Esophagus muscularis mucosa (tissue), 3 donors: ENCODE measurements at regions not wholly inside any gene's neighbourhood (a gene's known extent, or its start where the extent isn't known, plus 50 kb on each side); places are given as distances from the start of the nearest gene placed in this dataset.

ENCODE experiments used
- POLR2A ChIP-seq: fragments of 450-650 bp; IDR thresholded peaks from one replicate; pipeline ENCODE4 v1.6.1; 2017; ENCODE audit warnings: antibody characterized with exemption, moderate library complexity, mild to moderate bottlenecking, low read depth
- TF ChIP-seq, protein P1 (sequence below), 3 experiments: fragments of 200-600 bp in 2 of 3; fragments of 450-650 bp in 1 of 3; sonication (generic) in 2 of 3; IDR thresholded peaks; one replicate each; pipeline ENCODE4 v1.5.1; 2017 to 2019; ENCODE audit warnings: antibody characterized with exemption in 3 of 3, mild to moderate bottlenecking in 2 of 3, moderate library complexity in 1 of 3

DNA sequence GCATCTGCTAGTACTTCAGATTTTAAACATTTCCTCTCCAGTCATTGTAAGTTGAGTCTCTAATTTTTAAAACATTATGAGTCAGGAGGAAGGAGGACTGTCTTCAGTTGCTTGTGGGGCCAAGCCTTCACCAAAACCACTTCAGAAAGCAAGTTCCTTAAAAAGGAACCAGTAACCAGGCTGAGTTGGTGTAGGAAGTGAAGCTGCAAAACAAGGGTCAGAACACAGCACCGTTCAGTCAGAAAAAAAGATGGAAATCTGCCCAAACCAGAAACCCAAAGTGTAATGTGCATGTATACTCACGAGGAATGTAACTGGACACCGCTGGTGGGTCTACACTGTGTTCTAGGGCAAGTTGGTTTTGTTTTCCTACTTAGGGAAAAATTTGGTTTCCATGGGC, 402.1 kb downstream of the SETD4 start:
- TF ChIP-seq, protein P1, sequence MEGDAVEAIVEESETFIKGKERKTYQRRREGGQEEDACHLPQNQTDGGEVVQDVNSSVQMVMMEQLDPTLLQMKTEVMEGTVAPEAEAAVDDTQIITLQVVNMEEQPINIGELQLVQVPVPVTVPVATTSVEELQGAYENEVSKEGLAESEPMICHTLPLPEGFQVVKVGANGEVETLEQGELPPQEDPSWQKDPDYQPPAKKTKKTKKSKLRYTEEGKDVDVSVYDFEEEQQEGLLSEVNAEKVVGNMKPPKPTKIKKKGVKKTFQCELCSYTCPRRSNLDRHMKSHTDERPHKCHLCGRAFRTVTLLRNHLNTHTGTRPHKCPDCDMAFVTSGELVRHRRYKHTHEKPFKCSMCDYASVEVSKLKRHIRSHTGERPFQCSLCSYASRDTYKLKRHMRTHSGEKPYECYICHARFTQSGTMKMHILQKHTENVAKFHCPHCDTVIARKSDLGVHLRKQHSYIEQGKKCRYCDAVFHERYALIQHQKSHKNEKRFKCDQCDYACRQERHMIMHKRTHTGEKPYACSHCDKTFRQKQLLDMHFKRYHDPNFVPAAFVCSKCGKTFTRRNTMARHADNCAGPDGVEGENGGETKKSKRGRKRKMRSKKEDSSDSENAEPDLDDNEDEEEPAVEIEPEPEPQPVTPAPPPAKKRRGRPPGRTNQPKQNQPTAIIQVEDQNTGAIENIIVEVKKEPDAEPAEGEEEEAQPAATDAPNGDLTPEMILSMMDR (IDR thresholded peaks at IDR 0.05), result no peak
- TF ChIP-seq POLR2A, result no peak
